Activated CD4-positive, alpha-beta T cell treated with anti-CD3 and anti-CD28 coated beads for 36 hours (primary cell): ENCODE measurements at regions not wholly inside any gene's neighbourhood (a gene's known extent, or its start where the extent isn't known, plus 50 kb on each side); places are given as distances from the start of the nearest gene placed in this dataset.
"Not testable (repeated sequence)": the region's sequence is repeated elsewhere in the genome, so short reads cannot be mapped to it uniquely, and the experiment has no call there.

Source experiments
- ATAC-seq: fragments of 200-7000 bp; cut with Tn5 transposase; one replicate; pipeline ENCODE4 v1.10.0; 2021; ENCODE audit warnings: mild to moderate bottlenecking, moderate library complexity
- CTCF ChIA-PET: fragments of 350-600 bp; sonication (Branson Sonifier 250); formaldehyde crosslinking; loops from one replicate; lab custom pipeline; 2021; ENCODE audit warnings: antibody characterized with exemption; lab: Charles Lee
- POLR2A ChIA-PET: fragments of 350-600 bp; sonication (Branson Sonifier 250); formaldehyde crosslinking; loops from one replicate; lab custom pipeline; 2021; ENCODE audit warnings: antibody characterized with exemption, inconsistent platforms; lab: Charles Lee
- DNase-seq: peaks from one replicate; pipeline ENCODE4 v3.0.0-alpha.2; 2020
- H3K27ac Mint-ChIP-seq: one replicate; pipeline ENCODE4 v1.8.0; 2021; ENCODE audit warnings: mixed read lengths
- H3K27me3 Mint-ChIP-seq: one replicate; pipeline ENCODE4 v1.8.0; 2021; ENCODE audit warnings: mixed read lengths
- H3K36me3 Mint-ChIP-seq: one replicate; pipeline ENCODE4 v1.8.0; 2021; ENCODE audit warnings: low read depth, mixed read lengths
- H3K4me1 Mint-ChIP-seq: one replicate; pipeline ENCODE4 v1.8.0; 2021; ENCODE audit warnings: mixed read lengths
- H3K4me3 Mint-ChIP-seq: one replicate; pipeline ENCODE4 v1.8.0; 2021; ENCODE audit warnings: mild to moderate bottlenecking, moderate library complexity, mixed read lengths
- H3K9me3 Mint-ChIP-seq: one replicate; pipeline ENCODE4 v1.8.0; 2021; ENCODE audit warnings: low read depth, mixed read lengths
- intact Hi-C, 2 experiments: fragments of 100-400 bp; cut with DNase I in 1 of 2; cut with micrococcal nuclease in 1 of 2; formaldehyde crosslinking; loops; one replicate each; pipeline versions ENCODE4 v1.14.2 to v1.15.1; 2022 to 2024; cut with DNase I, micrococcal nuclease

DNA sequence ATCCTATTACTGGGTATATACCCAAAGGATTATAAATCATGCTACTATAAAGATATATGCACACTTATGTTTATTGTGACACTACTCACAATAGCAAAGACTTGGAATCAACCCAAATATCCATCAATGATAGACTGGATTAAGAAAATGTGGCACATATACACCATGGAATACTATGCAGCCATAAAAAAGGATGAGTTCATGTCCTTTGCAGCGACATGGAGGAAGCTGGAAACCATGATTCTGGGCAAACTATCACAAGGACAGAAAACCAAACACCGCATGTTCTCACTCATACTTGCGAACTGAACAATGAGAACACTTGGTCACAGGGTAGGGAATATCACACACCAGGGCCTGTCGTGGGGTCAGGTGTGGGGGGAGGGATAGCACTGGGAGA, 71.6 kb downstream of the ELAPOR2 start:
- H3K36me3 Mint-ChIP-seq, POLR2A ChIA-PET, DNase-seq, ATAC-seq, H3K27me3 Mint-ChIP-seq, CTCF ChIA-PET, H3K27ac Mint-ChIP-seq, H3K4me3 Mint-ChIP-seq, intact Hi-C loops, H3K4me1 Mint-ChIP-seq: not testable (repeated sequence)
- peaks cover 11% of the 10 kb centered on the region for H3K9me3 Mint-ChIP-seq

GRCh38 chr7:86987358-86987757, 72.1 kb downstream of the ELAPOR2 start:
- H3K27me3 Mint-ChIP-seq, CTCF ChIA-PET, DNase-seq, H3K27ac Mint-ChIP-seq, H3K4me3 Mint-ChIP-seq, intact Hi-C loops, POLR2A ChIA-PET, H3K4me1 Mint-ChIP-seq, ATAC-seq, H3K36me3 Mint-ChIP-seq: not testable (repeated sequence)
- H3K9me3 Mint-ChIP-seq, result peaks cover 11% of the 10 kb centered on the region

DNA sequence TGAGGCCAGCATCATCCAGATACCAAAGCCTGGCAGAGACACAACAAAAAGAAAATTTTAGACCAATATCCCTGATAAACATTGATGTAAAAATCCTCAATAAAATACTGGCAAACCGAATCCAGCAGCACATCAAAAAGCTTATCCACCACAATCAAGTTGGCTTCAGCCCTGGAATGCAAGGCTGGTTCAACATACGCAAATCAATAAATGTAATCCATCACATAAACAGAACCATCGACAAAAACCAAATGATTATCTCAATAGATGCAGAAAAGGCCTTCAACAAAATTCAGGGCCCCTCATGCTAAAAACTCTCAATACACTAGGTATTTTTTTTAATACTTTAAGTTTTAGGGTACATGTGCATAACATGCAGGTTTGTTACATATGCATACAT, 74.1 kb downstream of the ELAPOR2 start:
- DNase-seq, CTCF ChIA-PET, H3K27me3 Mint-ChIP-seq, H3K27ac Mint-ChIP-seq, H3K4me3 Mint-ChIP-seq, H3K36me3 Mint-ChIP-seq, intact Hi-C loops, POLR2A ChIA-PET, ATAC-seq: not testable (repeated sequence)
- peaks cover 12% of the 10 kb centered on the region for H3K4me1 Mint-ChIP-seq
- peaks cover 11% of the 10 kb centered on the region for H3K9me3 Mint-ChIP-seq

DNA sequence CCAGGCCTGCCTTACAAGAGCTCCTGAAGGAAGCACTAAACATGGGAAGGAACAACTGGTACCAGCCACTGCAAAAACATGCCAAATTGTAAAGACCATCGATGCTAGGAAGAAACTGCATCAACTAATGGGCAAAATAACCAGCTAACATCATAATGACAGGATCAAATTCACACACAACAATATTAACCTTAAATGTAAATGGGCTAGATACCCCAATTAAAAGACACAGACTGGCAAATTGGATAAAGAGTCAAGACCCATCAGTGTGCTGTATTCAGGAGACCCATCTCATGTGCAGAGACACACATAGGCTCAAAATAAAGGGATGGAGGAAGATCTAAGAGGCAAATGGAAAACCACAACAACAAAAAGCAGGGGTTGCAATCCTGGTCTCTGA, 75.8 kb downstream of the ELAPOR2 start:
- intact Hi-C loops, H3K27ac Mint-ChIP-seq, H3K36me3 Mint-ChIP-seq, H3K4me3 Mint-ChIP-seq, POLR2A ChIA-PET, CTCF ChIA-PET, H3K27me3 Mint-ChIP-seq, ATAC-seq, DNase-seq: not testable (repeated sequence)
- H3K9me3 Mint-ChIP-seq, result peaks cover 11% of the 10 kb centered on the region
- peaks cover 29% of the 10 kb centered on the region for H3K4me1 Mint-ChIP-seq

- H3K27me3 Mint-ChIP-seq, DNase-seq, POLR2A ChIA-PET, H3K27ac Mint-ChIP-seq, intact Hi-C loops, ATAC-seq, H3K9me3 Mint-ChIP-seq, H3K4me3 Mint-ChIP-seq, H3K36me3 Mint-ChIP-seq: not testable (repeated sequence)
- CTCF ChIA-PET, result interaction anchor here (0.8 kb wide), 1 partner anchor 36 kb away, joined by 3 read pairs; no protein-coding TSS in a partner anchor
- peaks cover 42% of the 10 kb centered on the region for H3K4me1 Mint-ChIP-seq
These were observed 77.5 kb downstream of the ELAPOR2 start for GRCh38 chr7:86981937-86982336.

GRCh38 chr7:86981127-86981526, 78.3 kb downstream of the ELAPOR2 start:
- H3K4me1 Mint-ChIP-seq, result peaks cover 42% of the 10 kb centered on the region
- CTCF ChIA-PET, result interaction anchor here (0.7 to 0.8 kb wide), 3 partner anchors 10 to 35 kb away, joined by 3 to 4 read pairs (median 3); no protein-coding TSS in a partner anchor

DNA sequence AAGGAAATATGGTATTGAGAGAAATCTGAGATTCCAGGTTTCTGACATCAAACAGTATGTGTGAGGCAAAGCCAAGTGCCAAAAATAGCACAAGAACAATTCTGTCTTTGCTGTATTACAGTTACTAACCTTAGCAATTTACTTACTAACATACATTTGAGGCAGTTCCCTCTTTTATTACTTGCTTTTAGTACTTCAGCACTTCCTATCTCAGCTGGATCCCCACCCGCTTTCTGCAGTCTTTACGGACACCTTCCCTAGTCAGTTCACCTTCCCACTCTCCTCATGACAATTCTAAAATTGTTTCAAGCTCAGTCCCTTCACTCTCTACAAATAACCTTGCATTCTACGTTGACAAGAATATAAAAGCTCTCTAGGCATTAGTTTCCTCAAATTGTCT, 79.2 kb downstream of the ELAPOR2 start:
- H3K27me3 Mint-ChIP-seq, result no peaks in the 10 kb centered on the region
- peaks cover 9% of the 10 kb centered on the region for H3K9me3 Mint-ChIP-seq
- ChIA-PET POLR2A (no interaction called here), CTCF (interaction anchor here (0.7 to 1.4 kb wide), 3 partner anchors 10 to 31 kb away, joined by 3 to 4 read pairs (median 4); no protein-coding TSS in a partner anchor)
- H3K4me3 Mint-ChIP-seq, result no peak overlapping the region
- no peak overlapping the region for H3K27ac Mint-ChIP-seq
- ATAC-seq, result no peak
- H3K36me3 Mint-ChIP-seq, result peaks cover 4% of the 10 kb centered on the region
- H3K4me1 Mint-ChIP-seq, result peaks cover 42% of the 10 kb centered on the region
- intact Hi-C loops, result no loop called here
- no peak for DNase-seq

More at GRCh38 chr7:86981127-86981526, 78.3 kb downstream of the ELAPOR2 start:
- peaks cover 9% of the 10 kb centered on the region for H3K9me3 Mint-ChIP-seq
- H3K36me3 Mint-ChIP-seq, result peaks cover 4% of the 10 kb centered on the region
- ATAC-seq (no peak), DNase-seq (no peak)
- no peaks in the 10 kb centered on the region for H3K27me3 Mint-ChIP-seq
- intact Hi-C loops, result no loop called here
- H3K27ac Mint-ChIP-seq, result no peak overlapping the region
- POLR2A ChIA-PET, result no interaction called here
- H3K4me3 Mint-ChIP-seq, result no peak overlapping the region

DNA sequence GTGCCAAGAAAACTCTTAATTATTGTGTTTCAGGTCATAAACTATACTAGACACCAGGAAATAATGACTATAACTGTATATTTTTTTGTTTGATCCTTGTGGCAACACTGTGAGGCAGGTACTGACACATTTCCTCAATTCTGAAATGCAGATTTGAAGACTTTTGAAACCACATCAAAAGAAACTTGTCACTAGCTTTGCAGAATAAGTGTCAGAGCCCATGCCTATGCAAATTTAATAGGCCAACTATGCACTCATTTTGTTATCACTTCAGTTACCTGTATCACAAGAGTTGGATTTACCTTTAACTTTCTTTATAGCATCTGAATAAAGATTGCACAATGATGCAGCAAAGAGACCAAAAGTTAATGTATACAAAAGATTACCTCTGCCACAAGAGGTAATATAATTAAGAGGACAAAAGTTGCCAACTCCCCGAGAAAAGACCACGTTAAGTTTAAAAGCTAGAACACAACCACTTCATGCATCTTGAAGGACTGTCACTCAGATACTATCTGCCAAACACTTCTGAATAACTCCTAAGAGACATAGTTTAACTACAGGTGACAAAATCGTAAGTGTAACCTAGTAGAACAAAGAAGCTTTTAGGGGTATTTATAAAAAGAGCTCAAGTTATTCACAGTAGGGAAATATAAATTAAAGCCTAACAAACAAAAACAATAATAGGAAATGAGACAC, 80.5 kb downstream of the ELAPOR2 start:
- ChIA-PET POLR2A (interaction anchor here (0.7 kb wide), 1 partner anchor 192 kb away, joined by 3 read pairs; no protein-coding TSS in a partner anchor), CTCF (interaction anchor here (0.6 to 1.3 kb wide), 8 partner anchors 8 to 317 kb away, joined by 3 to 4 read pairs (median 3); no protein-coding TSS in a partner anchor)
- Mint-ChIP-seq H3K4me1 (peaks cover 42% of the 10 kb centered on the region), H3K27me3 (no peaks in the 10 kb centered on the region), H3K27ac (peak overlapping the region; percentile 40), H3K36me3 (peaks cover 2% of the 10 kb centered on the region), H3K4me3 (no peak overlapping the region), H3K9me3 (peaks cover 2% of the 10 kb centered on the region)
- DNase-seq, result no peak
- ATAC-seq, result peak; percentile 92
- intact Hi-C loops, result loop anchor here (1.0 to 5.0 kb wide), 5 partner anchors 47 to 238 kb away; partner anchors contain the start of genes DMTF1 (in 1 of the 2) and ELAPOR2 (in 1 of the 2)

DNA sequence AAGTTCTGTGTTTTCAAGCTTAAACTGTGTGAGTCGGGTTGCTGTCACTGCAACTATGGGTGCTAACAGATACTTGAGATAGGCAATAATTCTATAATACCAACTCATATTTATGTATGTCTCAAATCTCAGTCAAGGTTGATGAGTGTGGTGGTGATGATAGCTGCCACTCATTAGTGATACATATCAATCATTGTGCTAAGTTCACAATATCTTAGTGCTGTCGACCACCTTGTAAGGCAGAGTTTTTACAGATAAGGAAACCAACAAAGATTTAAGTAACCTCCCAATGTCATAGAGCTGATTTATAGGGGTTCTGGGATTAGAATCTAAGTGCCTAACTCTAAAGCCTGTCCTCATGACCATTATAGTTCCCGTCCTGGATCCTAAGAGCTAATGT, 82.5 kb downstream of the ELAPOR2 start:
- DNase-seq (no peak), ATAC-seq (no peak)
- intact Hi-C loops, result loop anchor here in 1 of 2 experiments (5.0 kb wide), 1 partner anchor 80 kb away; the partner anchor contains the start of gene ELAPOR2
- Mint-ChIP-seq H3K27me3 (no peaks in the 10 kb centered on the region), H3K9me3 (no peaks in the 10 kb centered on the region), H3K27ac (no peak overlapping the region), H3K36me3 (peaks cover 2% of the 10 kb centered on the region), H3K4me1 (peaks cover 44% of the 10 kb centered on the region), H3K4me3 (no peak overlapping the region)
- ChIA-PET POLR2A (no interaction called here), CTCF (interaction anchor here (1.0 to 1.3 kb wide), 2 partner anchors 33 to 50 kb away, joined by 3 to 6 read pairs; no protein-coding TSS in a partner anchor)

DNA sequence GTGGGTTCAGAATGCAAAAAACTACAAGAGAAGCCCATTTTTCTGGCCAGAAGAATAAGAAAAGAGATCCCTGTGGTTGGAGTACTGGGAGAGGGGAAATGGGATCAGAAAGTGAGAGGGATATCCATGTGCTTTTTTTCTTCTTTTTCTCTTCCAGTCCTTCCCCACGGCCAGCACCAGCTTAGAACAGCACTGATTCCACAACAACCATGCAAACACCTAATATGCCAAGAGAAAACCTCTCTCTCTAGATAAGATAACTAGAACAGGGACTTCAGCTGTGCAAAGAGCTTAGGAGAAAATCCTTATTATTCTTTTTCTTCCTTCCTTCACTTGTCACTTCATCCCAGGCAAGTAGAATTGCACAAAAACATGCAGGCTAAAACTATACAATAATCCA, 83.5 kb downstream of the ELAPOR2 start:
- Mint-ChIP-seq H3K9me3 (no peaks in the 10 kb centered on the region), H3K36me3 (no peaks in the 10 kb centered on the region), H3K4me1 (peaks cover 45% of the 10 kb centered on the region), H3K4me3 (no peak overlapping the region), H3K27ac (no peak overlapping the region), H3K27me3 (no peaks in the 10 kb centered on the region)
- POLR2A ChIA-PET, result no interaction called here
- ATAC-seq (no peak), DNase-seq (no peak)
- CTCF ChIA-PET, result interaction anchor here (1.1 to 1.2 kb wide), 2 partner anchors 12 to 26 kb away, joined by 3 read pairs; no protein-coding TSS in a partner anchor
- intact Hi-C loops, result loop anchor here in 1 of 2 experiments (5.0 kb wide), 1 partner anchor 81 kb away; the partner anchor contains the start of gene ELAPOR2

DNA sequence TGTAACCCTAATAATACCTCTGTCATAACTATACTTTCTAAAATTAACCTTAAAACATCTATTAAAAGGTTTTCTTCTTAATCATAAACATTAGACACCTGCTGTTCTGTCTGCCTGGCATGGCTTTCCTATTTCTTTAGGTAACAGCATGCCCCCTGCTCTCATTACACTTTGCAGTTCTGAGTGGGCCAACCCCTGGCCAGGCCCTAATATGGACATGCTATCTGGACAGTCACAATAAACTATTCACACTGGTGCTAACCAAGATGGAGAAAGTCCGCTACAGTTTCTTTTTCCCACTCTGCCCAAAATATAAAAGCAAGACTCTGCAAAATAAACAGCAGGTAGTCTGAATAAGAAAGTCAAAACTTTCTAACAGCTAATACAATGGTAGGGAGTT, 84.0 kb downstream of the ELAPOR2 start:
- Mint-ChIP-seq H3K4me1 (peaks cover 41% of the 10 kb centered on the region), H3K36me3 (no peaks in the 10 kb centered on the region), H3K27ac (no peak overlapping the region), H3K27me3 (no peaks in the 10 kb centered on the region), H3K9me3 (no peaks in the 10 kb centered on the region), H3K4me3 (no peak overlapping the region)
- CTCF ChIA-PET, result interaction anchor here (1.1 to 1.2 kb wide), 2 partner anchors 12 to 26 kb away, joined by 3 read pairs; no protein-coding TSS in a partner anchor
- intact Hi-C loops, result loop anchor here in 1 of 2 experiments (5.0 kb wide), 1 partner anchor 82 kb away; the partner anchor contains the start of gene ELAPOR2
- no peak for DNase-seq
- ATAC-seq, result no peak
- POLR2A ChIA-PET, result no interaction called here
